HepG2 (cell line): ENCODE measurements at regions not wholly inside any gene's neighbourhood (a gene's known extent, or its start where the extent isn't known, plus 50 kb on each side); places are given as distances from the start of the nearest gene placed in this dataset.

Experiments
- CTCF ChIP-seq: sonication (generic); formaldehyde crosslinking; IDR thresholded peaks from 2 replicates; pipeline ENCODE4 v1.5.0; 2020; ENCODE audit warnings: mild to moderate bottlenecking, missing genetic modification reagents, moderate library complexity
- FOSL2 ChIP-seq: sonication (generic); formaldehyde crosslinking; IDR thresholded peaks from 2 replicates; pipeline ENCODE4 v1.4.0; 2020; ENCODE audit warnings: missing genetic modification reagents
- JARID2 ChIP-seq: sonication (generic); formaldehyde crosslinking; IDR thresholded peaks from 2 replicates; pipeline ENCODE4 v1.8.1; 2023; ENCODE audit warnings: missing genetic modification reagents, inconsistent platforms; ENCODE audit not compliant: insufficient replicate concordance
- TEAD2 ChIP-seq: sonication (generic); formaldehyde crosslinking; IDR thresholded peaks from 2 replicates; pipeline ENCODE4 v1.9.0; 2021; ENCODE audit warnings: missing genetic modification reagents
- TERF1 ChIP-seq: sonication (generic); formaldehyde crosslinking; IDR thresholded peaks from 2 replicates; pipeline ENCODE4 v1.8.0; 2022; ENCODE audit warnings: mild to moderate bottlenecking, missing genetic modification reagents, moderate library complexity
- ZNF20 ChIP-seq: sonication (generic); formaldehyde crosslinking; IDR thresholded peaks from 2 replicates; pipeline ENCODE4 v1.4.0; 2020; ENCODE audit warnings: mild to moderate bottlenecking, moderate library complexity, missing genetic modification reagents
- ZNF7 ChIP-seq: IDR thresholded peaks from 2 replicates; pipeline ENCODE4 v1.6.1; 2016; ENCODE audit warnings: missing biosample characterization, missing genetic modification reagents
- TF ChIP-seq, protein P1 (sequence below): sonication (generic); formaldehyde crosslinking; conservative IDR thresholded peaks from 2 replicates; pipeline ENCODE4 v1.8.1; 2023; ENCODE audit warnings: missing genetic modification reagents

DNA sequence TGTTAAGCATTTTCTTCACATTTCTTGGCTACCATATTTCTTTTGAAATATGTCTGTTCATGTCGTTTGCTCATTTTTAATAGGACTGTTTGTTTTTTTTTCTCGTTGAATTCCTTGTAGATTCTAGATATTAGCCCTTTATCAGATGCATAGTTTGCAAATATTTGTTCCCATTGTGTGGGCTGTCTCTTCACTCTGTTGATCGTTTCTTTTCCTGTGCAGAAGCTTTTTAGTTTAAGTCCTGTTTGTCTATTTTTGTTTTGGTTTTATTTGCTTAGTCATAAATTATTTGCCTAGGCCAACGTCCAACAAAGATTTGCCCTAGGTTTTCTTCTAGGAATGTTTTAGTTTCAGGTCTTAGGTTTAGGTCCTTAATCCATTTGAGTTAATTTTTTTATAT lies 1494.7 kb downstream of the SUCLG1 start:
- TF ChIP-seq, protein P1, sequence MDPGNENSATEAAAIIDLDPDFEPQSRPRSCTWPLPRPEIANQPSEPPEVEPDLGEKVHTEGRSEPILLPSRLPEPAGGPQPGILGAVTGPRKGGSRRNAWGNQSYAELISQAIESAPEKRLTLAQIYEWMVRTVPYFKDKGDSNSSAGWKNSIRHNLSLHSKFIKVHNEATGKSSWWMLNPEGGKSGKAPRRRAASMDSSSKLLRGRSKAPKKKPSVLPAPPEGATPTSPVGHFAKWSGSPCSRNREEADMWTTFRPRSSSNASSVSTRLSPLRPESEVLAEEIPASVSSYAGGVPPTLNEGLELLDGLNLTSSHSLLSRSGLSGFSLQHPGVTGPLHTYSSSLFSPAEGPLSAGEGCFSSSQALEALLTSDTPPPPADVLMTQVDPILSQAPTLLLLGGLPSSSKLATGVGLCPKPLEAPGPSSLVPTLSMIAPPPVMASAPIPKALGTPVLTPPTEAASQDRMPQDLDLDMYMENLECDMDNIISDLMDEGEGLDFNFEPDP (CRISPR knock-in tag), result no peak
- TF ChIP-seq CTCF (CRISPR knock-in tag) (no peak), JARID2 (CRISPR knock-in tag) (no peak), ZNF7 (no peak), TERF1 (CRISPR knock-in tag) (no peak), TEAD2 (CRISPR knock-in tag) (no peak), ZNF20 (CRISPR knock-in tag) (no peak), FOSL2 (CRISPR knock-in tag) (no peak)
